Small intestine (tissue), 7 donors: ENCODE measurements at regions not wholly inside any gene's neighbourhood (a gene's known extent, or its start where the extent isn't known, plus 50 kb on each side); places are given as distances from the start of the nearest gene placed in this dataset.

ENCODE experiments used
- DNase-seq, 2 donors: peaks; one replicate each; pipeline versions ENCODE4 v3.0.0 to v3.0.0-alpha.2; 2013
- FAIRE-seq: peaks from 2 replicates; lab custom pipeline; 2012; peaks lifted over from hg19 to GRCh38; lab: Jason Lieb, UNC
- H3K27ac ChIP-seq, 3 donors: one replicate each; pipeline ENCODE4 v1.5.1; 2013; ENCODE audit warnings: low read length in 2 of 3, mild to moderate bottlenecking in 2 of 3, control low read depth in 1 of 3, inconsistent platforms in 1 of 3, low read depth in 1 of 3, moderate library complexity in 1 of 3
- H3K27me3 ChIP-seq, 3 donors: one replicate each; pipeline ENCODE4 v1.6.1; 2013; ENCODE audit warnings: low read length in 3 of 3, inconsistent platforms in 1 of 3; ENCODE audit not compliant: control insufficient read depth in 3 of 3, insufficient read depth in 3 of 3
- H3K36me3 ChIP-seq, 3 donors: one replicate each; pipeline ENCODE4 v1.6.1; 2013; ENCODE audit warnings: low read length in 3 of 3, inconsistent platforms in 1 of 3, low read depth in 1 of 3, mild to moderate bottlenecking in 1 of 3, moderate library complexity in 1 of 3; ENCODE audit not compliant: control insufficient read depth in 3 of 3, insufficient read depth in 2 of 3
- H3K4me1 ChIP-seq, 3 donors: one replicate each; pipeline ENCODE4 v1.6.1; 2013; ENCODE audit warnings: low read length in 2 of 3, inconsistent platforms in 1 of 3, low read depth in 1 of 3, mild to moderate bottlenecking in 1 of 3, moderate library complexity in 1 of 3; ENCODE audit not compliant: control insufficient read depth in 3 of 3, insufficient read depth in 2 of 3
- H3K4me3 ChIP-seq, 3 donors: one replicate each; pipeline ENCODE4 v1.5.1; 2013; ENCODE audit warnings: low read length in 3 of 3, control low read depth in 1 of 3, inconsistent platforms in 1 of 3, low read depth in 1 of 3, mild to moderate bottlenecking in 1 of 3, moderate library complexity in 1 of 3
- H3K9me3 ChIP-seq, 2 donors: one replicate each; pipeline ENCODE4 v1.6.1; 2013; ENCODE audit warnings: low read depth in 1 of 2, low read length in 1 of 2; ENCODE audit not compliant: control insufficient read depth in 2 of 2, insufficient read depth in 1 of 2
- WGBS, 3 donors: extraction: QIAGEN DNeasy Blood & Tissue Kit; methylation state at CpG; one replicate each; pipeline ENCODE4 v1.1.7; 2013; 5-methylcytosine and 5-hydroxymethylcytosine counted together
- donor health status: healthy with polysubstance abuse.
- donor health status: control.
- donor health status: control.
- donor health status: Bipolar disorder and iron deficiency.
- donor health status: healthy.

- Histone ChIP-seq H3K4me3 (no peak overlapping the region), H3K4me1 (peaks cover 0 to 5% (median 2%) of the 10 kb centered on the region in 3 donors), H3K27ac (no peak overlapping the region), H3K27me3 (no peaks in the 10 kb centered on the region), H3K9me3 (no peaks in the 10 kb centered on the region), H3K36me3 (no peaks in the 10 kb centered on the region)
- no peak for DNase-seq
- 75 to 85% (median 81%) methylated on average over 3 of the region's 3 CpGs for WGBS, 3 donors
- no peak for FAIRE-seq
These were observed 149.2 kb upstream of the GHITM start for GRCh38 chr10:83990126-83990525.

DNA sequence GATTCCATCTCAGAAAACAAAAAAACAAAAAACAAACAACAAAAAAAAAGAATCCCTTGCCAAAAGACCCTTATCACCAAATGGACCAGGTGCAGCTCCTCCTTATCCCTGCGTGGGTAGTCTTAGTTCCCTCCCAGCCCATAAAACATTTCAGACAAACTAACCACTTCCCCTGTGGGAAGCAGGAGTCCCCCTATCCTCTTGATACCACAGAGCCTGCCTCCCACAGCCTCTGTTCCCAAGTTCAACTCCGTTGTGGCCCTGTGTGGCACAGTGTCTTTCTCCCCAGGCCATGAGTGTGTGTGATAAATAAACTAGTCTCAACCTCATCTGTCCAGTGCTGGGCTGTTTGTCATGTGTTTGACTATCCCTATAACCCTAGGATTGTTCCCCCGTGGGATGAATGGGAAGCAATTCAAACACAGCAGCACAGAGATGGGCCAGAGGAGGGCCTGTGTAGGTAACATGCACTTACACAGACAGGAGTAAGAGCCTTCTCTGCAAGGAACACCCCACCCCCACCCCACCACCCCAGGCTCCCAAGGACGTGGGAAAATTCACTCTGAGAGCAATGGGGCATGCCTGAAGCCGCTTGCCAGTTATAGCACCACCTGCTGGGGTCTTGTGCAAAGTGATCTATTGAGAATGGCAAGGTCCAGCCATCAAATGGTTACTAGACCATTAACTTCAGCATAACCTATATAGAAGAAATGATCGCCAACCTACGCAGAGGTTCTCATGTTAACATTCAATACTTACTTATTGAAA lies 147.1 kb upstream of the GHITM start:
- DNase-seq (peak; percentile 31 to 44), FAIRE-seq (no peak)
- WGBS, 3 donors = 50 to 53% (median 52%) methylated on average over 7 of the region's 7 CpGs
- Histone ChIP-seq H3K9me3 (no peaks in the 10 kb centered on the region), H3K4me1 (peaks cover 0 to 5% (median 2%) of the 10 kb centered on the region in 3 donors), H3K36me3 (no peaks in the 10 kb centered on the region), H3K27me3 (no peaks in the 10 kb centered on the region), H3K27ac (no peak overlapping the region), H3K4me3 (no peak overlapping the region)

GRCh38 chr10:83994325-83994724 lies 145.0 kb upstream of the GHITM start:
- peak overlapping the region in 1 of 3 donors; percentile 29 for H3K27ac ChIP-seq
- DNase-seq = peak; percentile 79 to 80
- peaks cover 0 to 5% (median 2%) of the 10 kb centered on the region in 3 donors for H3K4me1 ChIP-seq
- H3K4me3 ChIP-seq = no peak overlapping the region
- no peak for FAIRE-seq
- WGBS, 3 donors = 25 to 66% (median 35%) methylated on average over 3 of the region's 3 CpGs
- no peaks in the 10 kb centered on the region for H3K36me3 ChIP-seq
- no peaks in the 10 kb centered on the region for H3K9me3 ChIP-seq
- no peaks in the 10 kb centered on the region for H3K27me3 ChIP-seq

- H3K27me3 ChIP-seq = no peaks in the 10 kb centered on the region
- H3K36me3 ChIP-seq = no peaks in the 10 kb centered on the region
- no peak overlapping the region for H3K4me3 ChIP-seq
- 65 to 78% (median 71%) methylated on average over 4 of the region's 4 CpGs for WGBS, 3 donors
- peak in 1 of 2 donors; percentile 31 for DNase-seq
- no peak for FAIRE-seq
- H3K27ac ChIP-seq = no peak overlapping the region
- peaks cover 0 to 5% (median 2%) of the 10 kb centered on the region in 3 donors for H3K4me1 ChIP-seq
- H3K9me3 ChIP-seq = no peaks in the 10 kb centered on the region
These were observed 143.5 kb upstream of the GHITM start for GRCh38 chr10:83995738-83996331.

GRCh38 chr10:84004221-84004620 lies 135.1 kb upstream of the GHITM start:
- 51 to 76% (median 59%) methylated on average over 2 of the region's 2 CpGs for WGBS, 3 donors
- DNase-seq (peak; percentile 41 to 72), FAIRE-seq (no peak)
- Histone ChIP-seq H3K4me1 (no peaks in the 10 kb centered on the region), H3K9me3 (no peaks in the 10 kb centered on the region), H3K27ac (peak overlapping the region in 1 of 3 donors; percentile 31), H3K36me3 (no peaks in the 10 kb centered on the region), H3K4me3 (no peak overlapping the region), H3K27me3 (no peaks in the 10 kb centered on the region)

DNA sequence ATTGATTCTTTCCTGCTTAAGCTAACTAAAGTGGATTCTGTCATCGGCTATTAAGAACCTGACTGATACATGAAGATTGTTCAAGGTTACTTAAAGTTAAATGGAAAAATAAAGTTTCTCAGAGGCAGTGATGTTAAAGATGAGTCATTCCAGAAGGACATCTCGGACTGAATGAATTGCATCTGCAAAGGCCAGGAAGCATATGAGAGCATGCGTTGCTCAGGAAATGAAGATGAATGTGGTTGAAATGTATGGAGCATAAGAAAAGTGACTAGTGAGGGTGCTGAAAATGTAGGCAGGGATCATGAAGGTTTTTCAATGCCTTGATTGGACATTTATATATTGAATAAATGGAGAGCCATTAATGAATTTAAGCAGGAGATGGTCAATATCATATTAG lies 133.9 kb upstream of the GHITM start:
- Histone ChIP-seq H3K36me3 (no peaks in the 10 kb centered on the region), H3K4me1 (no peaks in the 10 kb centered on the region), H3K9me3 (no peaks in the 10 kb centered on the region), H3K27me3 (no peaks in the 10 kb centered on the region), H3K4me3 (no peak overlapping the region), H3K27ac (no peak overlapping the region)
- FAIRE-seq = no peak
- 63 to 78% (median 66%) methylated on average over 3 of the region's 3 CpGs for WGBS, 3 donors
- no peak for DNase-seq

- H3K9me3 ChIP-seq = no peaks in the 10 kb centered on the region
- FAIRE-seq (no peak), DNase-seq (no peak)
These were observed 131.8 kb upstream of the GHITM start for GRCh38 chr10:84007482-84007881.

GRCh38 chr10:84008878-84009277 lies 130.4 kb upstream of the GHITM start:
- H3K4me3 ChIP-seq = no peak overlapping the region
- 32 to 38% (median 38%) methylated on average over 3 of the region's 3 CpGs for WGBS, 3 donors
- DNase-seq (peak; percentile 23 to 40), FAIRE-seq (no peak)
- no peaks in the 10 kb centered on the region for H3K9me3 ChIP-seq
- no peak overlapping the region for H3K27ac ChIP-seq
- no peaks in the 10 kb centered on the region for H3K36me3 ChIP-seq
- peaks cover 0 to 2% (median 2%) of the 10 kb centered on the region in 3 donors for H3K27me3 ChIP-seq
- no peaks in the 10 kb centered on the region for H3K4me1 ChIP-seq

More at GRCh38 chr10:84007482-84007881, 131.8 kb upstream of the GHITM start:
- Histone ChIP-seq H3K4me3 (no peak overlapping the region), H3K36me3 (no peaks in the 10 kb centered on the region), H3K27ac (no peak overlapping the region), H3K4me1 (no peaks in the 10 kb centered on the region), H3K27me3 (peaks cover 0 to 2% (median 0%) of the 10 kb centered on the region in 3 donors)
- 83 to 91% (median 85%) methylated on average over 5 of the region's 5 CpGs for WGBS, 3 donors
